Ovary (tissue), 7 donors: ENCODE measurements at regions not wholly inside any gene's neighbourhood (a gene's known extent, or its start where the extent isn't known, plus 50 kb on each side); places are given as distances from the start of the nearest gene placed in this dataset.

Source experiments
- DNase-seq, 5 donors: peaks; one replicate each; pipeline ENCODE4 v3.0.0-alpha.2; 2019 to 2020
- H3K27ac ChIP-seq, 2 donors: fragments of 200-600 bp; one replicate each; pipeline versions ENCODE4 v1.5.1 to v1.8.0; 2019 to 2022
- H3K27me3 ChIP-seq: fragments of 200-600 bp; one replicate; pipeline ENCODE4 v1.8.0; 2022
- H3K36me3 ChIP-seq: fragments of 200-600 bp; sonication (generic); one replicate; pipeline ENCODE4 v1.5.1; 2019
- H3K4me1 ChIP-seq: one replicate; pipeline ENCODE4 v1.8.1; 2013; ENCODE audit warnings: mild to moderate bottlenecking, moderate library complexity; ENCODE audit not compliant: insufficient read depth
- H3K4me3 ChIP-seq: fragments of 200-600 bp; sonication (generic); one replicate; pipeline ENCODE4 v1.5.1; 2017
- H3K9me3 ChIP-seq, 2 donors: fragments of 200-600 bp in 1 of 2; sonication (generic) in 1 of 2; one replicate each; pipeline versions ENCODE4 v1.5.1 to v1.8.1; 2013 to 2019; ENCODE audit warnings: mild to moderate bottlenecking in 1 of 2, moderate library complexity in 1 of 2
- EP300 ChIP-seq: sonication (generic); formaldehyde crosslinking; IDR thresholded peaks from one replicate; pipeline ENCODE4 v1.6.1; 2017; ENCODE audit warnings: antibody characterized with exemption
- POLR2A ChIP-seq: fragments of 450-650 bp; IDR thresholded peaks from one replicate; pipeline ENCODE4 v1.6.1; 2017; ENCODE audit warnings: antibody characterized with exemption, mild to moderate bottlenecking, moderate library complexity
- WGBS, 3 donors: extraction: QIAGEN DNeasy Blood & Tissue Kit in 1 of 3; methylation state at CpG; one replicate each; pipeline versions ENCODE4 v1.1.5 to v1.1.7; 2013 to 2017; 5-methylcytosine and 5-hydroxymethylcytosine counted together
- intact Hi-C, 4 donors: fragments of 100-400 bp; cut with DNase I; formaldehyde crosslinking; loops; one replicate each; pipeline versions ENCODE4 v1.11.0 to v1.15.1; 2022 to 2023
- TF ChIP-seq, protein P1 (sequence below), 3 donors: fragments of 450-650 bp in 2 of 3; fragments of 200-600 bp in 1 of 3; IDR thresholded peaks; one replicate each; pipeline versions ENCODE4 v1.5.1 to v1.8.0; 2016 to 2022; ENCODE audit warnings: antibody characterized with exemption in 3 of 3, mild to moderate bottlenecking in 1 of 3
- donor health status: DM: no; HTN: no; CAD: no; lungs with moderate emphysema.
- donor health status: DM: no; HTN: no; CAD: no.
- donor health status: Bipolar disorder and iron deficiency.
- donor health status: DM: no; HTN: no; CAD: no.
- donor health status: DM: yes; HTN: yes; CAD: no.

DNA sequence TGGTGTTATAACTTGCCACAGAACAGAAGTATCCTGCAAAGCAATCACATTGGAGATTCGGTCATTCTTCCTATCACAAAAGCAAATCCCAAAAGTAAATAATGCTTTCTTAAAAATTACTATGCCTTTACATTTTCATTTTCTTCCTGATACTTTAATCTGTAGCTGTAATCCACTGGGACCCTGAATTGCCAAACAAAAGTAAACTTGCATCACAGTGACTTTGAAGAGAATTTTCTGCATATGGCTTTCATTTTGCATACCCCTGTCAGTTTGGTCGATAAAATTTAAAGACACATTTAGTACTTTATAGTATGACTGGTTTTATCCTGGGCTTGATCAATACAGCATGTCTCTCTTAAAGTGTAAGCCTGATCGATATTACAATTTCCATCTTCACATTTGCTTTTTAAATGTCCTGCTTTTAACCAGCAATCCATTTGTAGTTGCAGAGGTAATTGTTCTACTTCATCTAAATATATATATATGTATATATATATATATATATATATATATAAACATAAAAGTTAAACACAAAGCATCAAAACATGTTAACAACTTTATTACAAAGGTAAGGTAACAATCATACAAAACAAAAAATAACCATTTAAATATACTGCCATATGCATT is 53.7 kb upstream of the PLEKHA5 start:
- Histone ChIP-seq H3K27ac (no peak overlapping the region), H3K9me3 (no peaks in the 10 kb centered on the region), H3K27me3 (no peaks in the 10 kb centered on the region), H3K4me3 (no peak overlapping the region), H3K36me3 (no peaks in the 10 kb centered on the region), H3K4me1 (no peaks in the 10 kb centered on the region)
- WGBS, 3 donors, result 90 to 93% (median 93%) methylated on average over 3 of the region's 3 CpGs
- TF ChIP-seq POLR2A (no peak), EP300 (no peak)
- TF ChIP-seq, protein P1, sequence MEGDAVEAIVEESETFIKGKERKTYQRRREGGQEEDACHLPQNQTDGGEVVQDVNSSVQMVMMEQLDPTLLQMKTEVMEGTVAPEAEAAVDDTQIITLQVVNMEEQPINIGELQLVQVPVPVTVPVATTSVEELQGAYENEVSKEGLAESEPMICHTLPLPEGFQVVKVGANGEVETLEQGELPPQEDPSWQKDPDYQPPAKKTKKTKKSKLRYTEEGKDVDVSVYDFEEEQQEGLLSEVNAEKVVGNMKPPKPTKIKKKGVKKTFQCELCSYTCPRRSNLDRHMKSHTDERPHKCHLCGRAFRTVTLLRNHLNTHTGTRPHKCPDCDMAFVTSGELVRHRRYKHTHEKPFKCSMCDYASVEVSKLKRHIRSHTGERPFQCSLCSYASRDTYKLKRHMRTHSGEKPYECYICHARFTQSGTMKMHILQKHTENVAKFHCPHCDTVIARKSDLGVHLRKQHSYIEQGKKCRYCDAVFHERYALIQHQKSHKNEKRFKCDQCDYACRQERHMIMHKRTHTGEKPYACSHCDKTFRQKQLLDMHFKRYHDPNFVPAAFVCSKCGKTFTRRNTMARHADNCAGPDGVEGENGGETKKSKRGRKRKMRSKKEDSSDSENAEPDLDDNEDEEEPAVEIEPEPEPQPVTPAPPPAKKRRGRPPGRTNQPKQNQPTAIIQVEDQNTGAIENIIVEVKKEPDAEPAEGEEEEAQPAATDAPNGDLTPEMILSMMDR (IDR thresholded peaks at IDR 0.05), result no peak
- DNase-seq, result no peak
- intact Hi-C loops, result no loop called here
